OCI-LY3 (cell line): ENCODE measurements at regions not wholly inside any gene's neighbourhood (a gene's known extent, or its start where the extent isn't known, plus 50 kb on each side); places are given as distances from the start of the nearest gene placed in this dataset.

Source experiments
- EZH2phosphoT487 ChIP-seq: fragments of 200-600 bp; shearing (Covaris generic); IDR thresholded peaks from 2 replicates; pipeline ENCODE4 v1.6.1; 2018; ENCODE audit warnings: antibody characterized with exemption, mixed run types, low read depth
- TF ChIP-seq, protein P1 (sequence below): fragments of 200-600, 300-600 bp; sonication (generic); IDR thresholded peaks from 2 replicates; pipeline ENCODE4 v1.5.1; 2014; ENCODE audit warnings: antibody characterized with exemption, low read length, low read depth

DNA sequence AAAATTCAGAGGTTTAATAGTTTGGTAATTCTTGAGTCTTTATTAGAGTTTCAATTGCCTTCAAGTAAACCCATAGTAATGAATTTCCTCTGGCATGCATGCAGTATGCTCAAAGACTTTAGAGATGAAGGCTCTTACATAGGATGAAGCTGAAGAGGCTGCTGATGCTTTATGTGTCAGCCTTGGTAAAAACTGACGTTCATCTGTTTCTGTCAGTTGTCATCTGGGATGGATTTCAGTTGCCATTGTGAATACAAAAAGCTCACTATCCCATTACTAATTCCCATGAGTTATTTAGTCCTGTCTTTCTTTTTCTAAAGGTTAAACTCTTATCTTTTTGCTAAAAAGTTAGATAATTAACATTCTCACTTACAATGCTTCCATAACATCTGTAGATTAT lies 136.9 kb upstream of the GBE1 start:
- TF ChIP-seq, protein P1, sequence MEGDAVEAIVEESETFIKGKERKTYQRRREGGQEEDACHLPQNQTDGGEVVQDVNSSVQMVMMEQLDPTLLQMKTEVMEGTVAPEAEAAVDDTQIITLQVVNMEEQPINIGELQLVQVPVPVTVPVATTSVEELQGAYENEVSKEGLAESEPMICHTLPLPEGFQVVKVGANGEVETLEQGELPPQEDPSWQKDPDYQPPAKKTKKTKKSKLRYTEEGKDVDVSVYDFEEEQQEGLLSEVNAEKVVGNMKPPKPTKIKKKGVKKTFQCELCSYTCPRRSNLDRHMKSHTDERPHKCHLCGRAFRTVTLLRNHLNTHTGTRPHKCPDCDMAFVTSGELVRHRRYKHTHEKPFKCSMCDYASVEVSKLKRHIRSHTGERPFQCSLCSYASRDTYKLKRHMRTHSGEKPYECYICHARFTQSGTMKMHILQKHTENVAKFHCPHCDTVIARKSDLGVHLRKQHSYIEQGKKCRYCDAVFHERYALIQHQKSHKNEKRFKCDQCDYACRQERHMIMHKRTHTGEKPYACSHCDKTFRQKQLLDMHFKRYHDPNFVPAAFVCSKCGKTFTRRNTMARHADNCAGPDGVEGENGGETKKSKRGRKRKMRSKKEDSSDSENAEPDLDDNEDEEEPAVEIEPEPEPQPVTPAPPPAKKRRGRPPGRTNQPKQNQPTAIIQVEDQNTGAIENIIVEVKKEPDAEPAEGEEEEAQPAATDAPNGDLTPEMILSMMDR = no peak
- TF ChIP-seq EZH2phosphoT487 = no peak
